Pancreas (tissue), 10 donors: ENCODE measurements at regions not wholly inside any gene's neighbourhood (a gene's known extent, or its start where the extent isn't known, plus 50 kb on each side); places are given as distances from the start of the nearest gene placed in this dataset.

Experiments
- ATAC-seq, 4 donors: fragments of 200-7000 bp; cut with Tn5 transposase; one replicate each; pipeline versions ENCODE4 v1.8.0 to v1.9.1; 2020; ENCODE audit warnings: mild to moderate bottlenecking in 4 of 4, moderate library complexity in 4 of 4
- DNase-seq, 6 donors: peaks; one replicate each; pipeline ENCODE4 v3.0.0-alpha.2; 2020
- FAIRE-seq: peaks from 2 replicates; lab custom pipeline; 2012; peaks lifted over from hg19 to GRCh38; lab: Jason Lieb, UNC
- H3K27ac ChIP-seq, 4 donors: fragments of 200-600 bp; sonication (generic); 1 replicate in 3 of 4; 2 replicates in 1 of 4; pipeline versions ENCODE4 v1.5.0 to v1.8.0; 2020
- H3K27me3 ChIP-seq, 4 donors: fragments of 200-600 bp; one replicate each; pipeline ENCODE4 v1.8.0; 2021
- H3K36me3 ChIP-seq, 3 donors: fragments of 200-600 bp; sonication (generic) in 1 of 3; one replicate each; pipeline versions ENCODE4 v1.5.0 to v1.8.0; 2020 to 2021
- H3K4me1 ChIP-seq, 3 donors: fragments of 200-600 bp; one replicate each; pipeline ENCODE4 v1.8.0; 2021
- H3K4me3 ChIP-seq, 4 donors: fragments of 200-600 bp; sonication (generic) in 2 of 4; one replicate each; pipeline versions ENCODE4 v1.5.0 to v1.8.0; 2020 to 2021
- H3K9me3 ChIP-seq, 4 donors: fragments of 200-600 bp; one replicate each; pipeline ENCODE4 v1.8.0; 2021
- CTCF ChIP-seq, 4 donors: fragments of 200-600 bp; sonication (generic) in 3 of 4; IDR thresholded peaks; one replicate each; pipeline versions ENCODE4 v1.5.0 to v1.8.0; 2021; ENCODE audit warnings: antibody characterized with exemption in 4 of 4
- WGBS, 2 donors: extraction: QIAGEN DNeasy Blood & Tissue Kit; methylation state at CpG; one replicate each; pipeline ENCODE4 v1.1.7; 2013; 5-methylcytosine and 5-hydroxymethylcytosine counted together
- intact Hi-C, 3 donors: fragments of 100-400 bp; cut with DNase I; formaldehyde crosslinking; loops; one replicate each; pipeline versions ENCODE4 v1.11.1 to v1.14.2; 2022
- donor health status: healthy with polysubstance abuse.
- donor health status: DM: no; HTN: no; CAD: no; lungs with moderate emphysema.
- donor health status: DM: no; HTN: no; CAD: no.
- donor health status: control.
- donor health status: control.
- donor health status: Bipolar disorder and iron deficiency.
- donor health status: DM: yes; HTN: yes; CAD: no.
- donor health status: DM: no; HTN: no; CAD: no.
- donor health status: DM: no; HTN: no; CAD: no.
- donor health status: DM: yes; HTN: yes; CAD: no.

- TF ChIP-seq CTCF (IDR thresholded peaks at IDR 0.05): no peak
- H3K4me1 ChIP-seq: no peaks in the 10 kb centered on the region
- ATAC-seq (no peak), DNase-seq (no peak), FAIRE-seq (no peak)
- 57 to 75% methylated on average over 1 of the region's 1 CpG for WGBS, 2 donors
- no peak overlapping the region for H3K4me3 ChIP-seq
- H3K36me3 ChIP-seq: no peaks in the 10 kb centered on the region
- intact Hi-C loops: no loop called here
- no peaks in the 10 kb centered on the region for H3K9me3 ChIP-seq
- no peak overlapping the region for H3K27ac ChIP-seq
- no peaks in the 10 kb centered on the region for H3K27me3 ChIP-seq
These were observed 502.0 kb upstream of the RAG2 start for GRCh38 chr11:37100008-37100407.

- no peak for TF ChIP-seq CTCF (IDR thresholded peaks at IDR 0.05)
- no peaks in the 10 kb centered on the region for H3K9me3 ChIP-seq
- intact Hi-C loops: no loop called here
- H3K36me3 ChIP-seq: no peaks in the 10 kb centered on the region
- no peak overlapping the region for H3K4me3 ChIP-seq
- peaks cover 0 to 4% (median 0%) of the 10 kb centered on the region in 4 donors for H3K27me3 ChIP-seq
- no peak overlapping the region for H3K27ac ChIP-seq
- no peak for ATAC-seq
- DNase-seq: no peak
- H3K4me1 ChIP-seq: no peaks in the 10 kb centered on the region
- 52% methylated on average over 2 of the region's 2 CpGs for whole genome bisulfite sequencing, 2 donors
- no peak for FAIRE-seq
These were observed 494.5 kb upstream of the RAG2 start for GRCh38 chr11:37092487-37092886.

- ATAC-seq (no peak), FAIRE-seq (no peak), DNase-seq (no peak)
- TF ChIP-seq CTCF (IDR thresholded peaks at IDR 0.05): no peak
- no peak overlapping the region for H3K27ac ChIP-seq
- H3K27me3 ChIP-seq: peaks cover 0 to 9% (median 0%) of the 10 kb centered on the region in 4 donors
- no peaks in the 10 kb centered on the region for H3K9me3 ChIP-seq
- H3K4me1 ChIP-seq: no peaks in the 10 kb centered on the region
- no peak overlapping the region for H3K4me3 ChIP-seq
- H3K36me3 ChIP-seq: no peaks in the 10 kb centered on the region
- intact Hi-C loops: no loop called here
These were observed 491.4 kb upstream of the RAG2 start for GRCh38 chr11:37089439-37089838.

- no peak overlapping the region for H3K27ac ChIP-seq
- H3K9me3 ChIP-seq: no peaks in the 10 kb centered on the region
- H3K4me1 ChIP-seq: no peaks in the 10 kb centered on the region
- H3K4me3 ChIP-seq: no peak overlapping the region
- FAIRE-seq (no peak), DNase-seq (no peak), ATAC-seq (no peak)
- intact Hi-C loops: no loop called here
- no peak for TF ChIP-seq CTCF (IDR thresholded peaks at IDR 0.05)
- peaks cover 0 to 9% (median 0%) of the 10 kb centered on the region in 4 donors for H3K27me3 ChIP-seq
- no peaks in the 10 kb centered on the region for H3K36me3 ChIP-seq
These were observed 490.5 kb upstream of the RAG2 start for GRCh38 chr11:37088573-37088910.

- WGBS, 2 donors: 59 to 60% methylated on average over 6 of the region's 6 CpGs
- peaks cover 0 to 9% (median 0%) of the 10 kb centered on the region in 4 donors for H3K27me3 ChIP-seq
- no peaks in the 10 kb centered on the region for H3K9me3 ChIP-seq
- TF ChIP-seq CTCF (IDR thresholded peaks at IDR 0.05): no peak
- ATAC-seq (no peak), FAIRE-seq (no peak), DNase-seq (no peak)
- no peaks in the 10 kb centered on the region for H3K36me3 ChIP-seq
- H3K27ac ChIP-seq: no peak overlapping the region
- H3K4me3 ChIP-seq: no peak overlapping the region
- no peaks in the 10 kb centered on the region for H3K4me1 ChIP-seq
- intact Hi-C loops: no loop called here
These were observed 489.9 kb upstream of the RAG2 start for GRCh38 chr11:37087650-37088572.
